Smooth muscle cell (in vitro differentiated cells): ENCODE measurements at regions not wholly inside any gene's neighbourhood (a gene's known extent, or its start where the extent isn't known, plus 50 kb on each side); places are given as distances from the start of the nearest gene placed in this dataset.

Source experiments
- DNase-seq: peaks from one replicate; lab custom pipeline; 2025; ENCODE audit not compliant: unreplicated experiment; lab: John Stamatoyannopoulos, UW
- H2AFZ ChIP-seq: fragments of 200-600 bp; sonication (generic); 2 replicates; pipeline ENCODE4 v1.6.0; 2016; ENCODE audit warnings: antibody characterized with exemption, low read depth, mild to moderate bottlenecking
- H3F3A ChIP-seq: fragments of 200-600 bp; sonication (generic); 2 replicates; pipeline ENCODE4 v1.6.0; 2017; ENCODE audit warnings: antibody characterized with exemption, low read depth
- H3K27ac ChIP-seq: fragments of 200-600 bp; sonication (generic); 2 replicates; pipeline ENCODE4 v1.5.1; 2016; ENCODE audit warnings: low read depth, mild to moderate bottlenecking
- H3K27me3 ChIP-seq: fragments of 200-600 bp; sonication (generic); 2 replicates; pipeline ENCODE4 v1.6.1; 2016; ENCODE audit warnings: low read depth, mild to moderate bottlenecking
- H3K36me3 ChIP-seq: fragments of 200-600 bp; sonication (generic); 2 replicates; pipeline ENCODE4 v1.5.1; 2016; ENCODE audit warnings: low read depth
- H3K4me1 ChIP-seq: fragments of 200-600 bp; sonication (generic); 2 replicates; pipeline ENCODE4 v1.5.1; 2016; ENCODE audit warnings: low read depth
- H3K4me2 ChIP-seq: fragments of 200-600 bp; sonication (generic); 2 replicates; pipeline ENCODE4 v1.6.0; 2016; ENCODE audit warnings: mild to moderate bottlenecking
- H3K4me3 ChIP-seq: fragments of 200-600 bp; sonication (generic); 2 replicates; pipeline ENCODE4 v1.5.1; 2016; ENCODE audit warnings: mild to moderate bottlenecking
- H3K79me2 ChIP-seq: fragments of 200-600 bp; sonication (generic); 2 replicates; pipeline ENCODE4 v1.6.0; 2016; ENCODE audit warnings: low read depth, mild to moderate bottlenecking
- H3K9ac ChIP-seq: fragments of 200-600 bp; sonication (generic); 2 replicates; pipeline ENCODE4 v1.6.0; 2016; ENCODE audit warnings: low read depth
- H3K9me3 ChIP-seq: fragments of 200-600 bp; sonication (generic); replicated peaks from 2 replicates; pipeline ENCODE4 v1.5.1; 2016; ENCODE audit warnings: low read depth
- H4K20me1 ChIP-seq: fragments of 200-600 bp; sonication (generic); 2 replicates; pipeline ENCODE4 v1.6.0; 2016; ENCODE audit warnings: low read depth
- CTCF ChIP-seq: fragments of 200-600 bp; sonication (generic); IDR thresholded peaks from 2 replicates; pipeline ENCODE4 v1.5.1; 2017; ENCODE audit warnings: borderline replicate concordance, mild to moderate bottlenecking, antibody characterized with exemption; ENCODE audit not compliant: insufficient read depth, poor library complexity, severe bottlenecking
- WGBS: methylation state at CpG from one replicate; pipeline ENCODE4 v1.1.7; 2016; ENCODE audit warnings: low lambda C conversion rate; 5-methylcytosine and 5-hydroxymethylcytosine counted together

GRCh38 chr2:144889348-144889747 is 369.4 kb upstream of the ZEB2 start:
- Histone ChIP-seq H3K9me3 (no peaks in the 10 kb centered on the region), H3K27me3 (no peaks in the 10 kb centered on the region), H3K4me1 (no peaks in the 10 kb centered on the region), H2AFZ (no peak overlapping the region), H4K20me1 (no peaks in the 10 kb centered on the region), H3K27ac (no peak overlapping the region), H3F3A (no peaks in the 10 kb centered on the region), H3K4me2 (no peak overlapping the region), H3K79me2 (no peaks in the 10 kb centered on the region), H3K36me3 (no peaks in the 10 kb centered on the region), H3K4me3 (no peak overlapping the region), H3K9ac (no peak overlapping the region)
- no peak for TF ChIP-seq CTCF
- DNase-seq = no peak
- WGBS = 100% methylated on average over 5 of the region's 5 CpGs

DNA sequence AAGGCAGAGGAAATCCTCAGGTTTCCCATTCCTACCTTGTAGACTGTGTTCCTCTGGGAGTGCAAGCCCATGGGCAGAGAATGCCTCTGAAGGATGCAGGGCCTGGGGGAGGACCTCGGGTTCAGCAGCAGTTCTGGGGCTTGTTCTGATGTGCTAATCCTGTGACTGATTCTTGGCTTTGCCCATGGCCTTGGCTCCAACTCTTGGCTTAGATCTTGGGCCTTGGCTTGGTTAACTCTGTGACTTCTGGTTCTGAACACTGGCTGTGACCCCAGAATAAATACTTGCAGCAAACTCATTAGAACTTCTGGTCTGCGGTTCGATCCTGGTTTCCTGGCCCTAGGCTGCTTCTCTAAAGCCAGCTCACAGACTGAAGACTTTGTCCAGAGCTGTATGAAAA is 366.9 kb upstream of the ZEB2 start:
- Histone ChIP-seq H2AFZ (no peak overlapping the region), H3K4me1 (no peaks in the 10 kb centered on the region), H3K79me2 (no peaks in the 10 kb centered on the region), H3K4me3 (no peak overlapping the region), H3K27ac (no peak overlapping the region), H3K27me3 (no peaks in the 10 kb centered on the region), H3K4me2 (no peak overlapping the region), H4K20me1 (no peaks in the 10 kb centered on the region), H3K36me3 (no peaks in the 10 kb centered on the region), H3F3A (no peaks in the 10 kb centered on the region), H3K9ac (no peak overlapping the region), H3K9me3 (no peaks in the 10 kb centered on the region)
- WGBS = 67% methylated on average over 3 of the region's 3 CpGs
- no peak for TF ChIP-seq CTCF
- DNase-seq = no peak

DNA sequence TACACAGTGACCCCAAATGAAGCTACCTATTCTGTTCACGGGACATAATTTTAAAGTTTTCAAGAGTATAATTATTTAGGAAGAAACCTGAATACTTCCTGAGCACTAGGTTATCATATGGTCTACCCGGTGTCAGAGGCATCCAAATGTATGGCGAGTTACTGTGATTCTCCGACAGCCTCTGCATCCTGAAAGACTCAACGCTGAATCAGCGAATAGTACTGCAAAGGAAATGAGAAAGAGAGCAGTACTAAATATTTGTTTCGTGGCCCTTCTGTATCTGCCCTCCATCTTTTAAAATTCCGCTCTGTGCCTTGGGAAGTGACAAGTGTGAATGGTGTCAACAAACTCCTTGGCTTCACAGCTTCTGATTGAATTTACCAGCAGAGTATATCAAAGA is 358.0 kb upstream of the ZEB2 start:
- H3K27me3 ChIP-seq = no peaks in the 10 kb centered on the region
- H2AFZ ChIP-seq = no peak overlapping the region
- no peaks in the 10 kb centered on the region for H3K79me2 ChIP-seq
- no peak for DNase-seq
- no peak overlapping the region for H3K27ac ChIP-seq
- H3F3A ChIP-seq = no peaks in the 10 kb centered on the region
- no peaks in the 10 kb centered on the region for H4K20me1 ChIP-seq
- H3K9me3 ChIP-seq = no peaks in the 10 kb centered on the region
- no peak for TF ChIP-seq CTCF
- H3K4me2 ChIP-seq = no peak overlapping the region
- 89% methylated on average over 8 of the region's 8 CpGs for WGBS
- H3K4me1 ChIP-seq = no peaks in the 10 kb centered on the region
- H3K36me3 ChIP-seq = no peaks in the 10 kb centered on the region
- no peak overlapping the region for H3K4me3 ChIP-seq
- no peak overlapping the region for H3K9ac ChIP-seq

GRCh38 chr2:144876013-144876412 is 356.1 kb upstream of the ZEB2 start:
- Histone ChIP-seq H2AFZ (no peak overlapping the region), H3K4me1 (no peaks in the 10 kb centered on the region), H3K27ac (no peak overlapping the region), H3K9me3 (no peaks in the 10 kb centered on the region), H3K9ac (no peak overlapping the region), H3K27me3 (no peaks in the 10 kb centered on the region), H3K4me3 (no peak overlapping the region), H3F3A (no peaks in the 10 kb centered on the region), H3K79me2 (no peaks in the 10 kb centered on the region), H3K36me3 (no peaks in the 10 kb centered on the region), H3K4me2 (no peak overlapping the region), H4K20me1 (no peaks in the 10 kb centered on the region)
- DNase-seq = no peak
- TF ChIP-seq CTCF = no peak
- 94% methylated on average over 4 of the region's 4 CpGs for WGBS
